ENCODE measurements at regions not wholly inside any gene's neighbourhood (a gene's known extent, or its start where the extent isn't known, plus 50 kb on each side); places are given as distances from the start of the nearest gene placed in this dataset.

DNA sequence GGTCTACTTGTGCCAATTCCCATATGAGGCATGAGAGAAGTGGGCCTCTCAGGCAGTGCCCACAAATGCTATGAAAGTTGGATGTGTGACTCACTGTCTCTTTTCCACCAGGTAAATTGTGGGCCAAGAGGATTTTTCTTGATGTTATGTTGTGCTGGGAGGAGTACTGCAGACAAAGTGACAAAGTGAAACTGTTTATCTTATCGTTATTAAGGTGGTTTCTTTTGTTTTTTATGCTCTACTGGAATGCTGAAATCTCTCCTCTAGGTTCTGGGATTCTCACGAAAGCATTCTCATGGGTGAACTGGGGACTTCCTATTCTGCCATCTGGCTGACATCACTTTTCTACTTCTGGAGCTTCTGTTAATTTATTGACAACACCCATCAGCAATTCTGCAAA is 919.6 kb upstream of the EPHA6 start:
- TF ChIP-seq GATA3 (IDR thresholded peaks at IDR 0.05; ENCODE audit: low read depth, low read length): no peak
- TF ChIP-seq GATA2 (IDR thresholded peaks at IDR 0.05; ENCODE audit: low read depth, low read length): no peak
